ENCODE measurements at regions not wholly inside any gene's neighbourhood (a gene's known extent, or its start where the extent isn't known, plus 50 kb on each side); places are given as distances from the start of the nearest gene placed in this dataset.

DNA sequence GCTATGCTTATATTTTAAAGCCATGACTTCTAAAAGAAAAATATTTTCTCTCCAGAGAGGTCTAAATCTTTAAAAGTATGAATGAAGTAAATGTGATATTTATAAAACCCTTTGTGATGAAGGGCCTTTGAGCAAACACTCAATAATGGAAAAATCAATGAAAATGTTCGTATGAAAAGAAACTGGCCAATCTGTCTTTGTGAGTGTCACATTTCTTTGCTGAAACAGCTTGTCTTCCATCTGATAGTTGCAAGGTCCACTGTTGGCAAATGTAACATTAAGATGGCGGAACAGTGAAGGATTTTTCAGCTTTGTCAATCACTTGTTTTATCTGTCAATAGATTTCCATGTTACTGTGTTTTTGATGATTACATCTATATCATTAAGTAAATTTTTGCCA is 162.9 kb upstream of the GATA6 start:
- Histone ChIP-seq H3K27me3 (no peaks in the 10 kb centered on the region), H3K9me3 (no peaks in the 10 kb centered on the region), H3K4me3 (no peak overlapping the region), H3K36me3 (no peaks in the 10 kb centered on the region), H3K27ac (no peak overlapping the region), H3K4me1 (peaks cover 4 to 23% (median 8%) of the 10 kb centered on the region in 4 donors)
- no peak for DNase-seq
- intact Hi-C loops (cut with DNase I; ENCODE audit: low total_unique reads): no loop called here
- TF ChIP-seq, protein P1, sequence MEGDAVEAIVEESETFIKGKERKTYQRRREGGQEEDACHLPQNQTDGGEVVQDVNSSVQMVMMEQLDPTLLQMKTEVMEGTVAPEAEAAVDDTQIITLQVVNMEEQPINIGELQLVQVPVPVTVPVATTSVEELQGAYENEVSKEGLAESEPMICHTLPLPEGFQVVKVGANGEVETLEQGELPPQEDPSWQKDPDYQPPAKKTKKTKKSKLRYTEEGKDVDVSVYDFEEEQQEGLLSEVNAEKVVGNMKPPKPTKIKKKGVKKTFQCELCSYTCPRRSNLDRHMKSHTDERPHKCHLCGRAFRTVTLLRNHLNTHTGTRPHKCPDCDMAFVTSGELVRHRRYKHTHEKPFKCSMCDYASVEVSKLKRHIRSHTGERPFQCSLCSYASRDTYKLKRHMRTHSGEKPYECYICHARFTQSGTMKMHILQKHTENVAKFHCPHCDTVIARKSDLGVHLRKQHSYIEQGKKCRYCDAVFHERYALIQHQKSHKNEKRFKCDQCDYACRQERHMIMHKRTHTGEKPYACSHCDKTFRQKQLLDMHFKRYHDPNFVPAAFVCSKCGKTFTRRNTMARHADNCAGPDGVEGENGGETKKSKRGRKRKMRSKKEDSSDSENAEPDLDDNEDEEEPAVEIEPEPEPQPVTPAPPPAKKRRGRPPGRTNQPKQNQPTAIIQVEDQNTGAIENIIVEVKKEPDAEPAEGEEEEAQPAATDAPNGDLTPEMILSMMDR (IDR thresholded peaks at IDR 0.05): no peak
- TF ChIP-seq EP300 (IDR thresholded peaks at IDR 0.05) (no peak), POLR2AphosphoS5 (IDR thresholded peaks at IDR 0.05) (no peak), POLR2A (IDR thresholded peaks at IDR 0.05) (no peak)
- 74 to 79% (median 76%) methylated on average over 2 of the region's 2 CpGs for WGBS, 5 donors

DNA sequence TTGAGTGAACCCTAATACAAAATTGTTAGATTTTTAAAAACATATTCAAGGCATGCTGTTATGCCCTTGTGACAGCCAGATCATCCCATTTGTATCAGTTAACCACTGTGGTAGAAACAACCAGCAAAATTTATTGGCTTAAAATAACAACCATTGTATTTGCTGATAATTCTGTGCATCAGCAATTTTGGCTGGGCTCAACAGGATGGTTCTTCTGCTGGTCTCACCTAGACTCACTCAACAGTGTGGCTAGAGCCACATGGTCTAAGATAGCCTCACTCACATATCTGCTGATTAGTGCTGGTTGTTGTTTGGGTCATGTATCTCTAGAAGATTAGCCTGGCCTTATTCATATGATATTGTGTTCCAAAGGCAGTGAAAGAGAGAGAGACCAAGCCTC is 160.1 kb upstream of the GATA6 start:
- no peak for DNase-seq
- Histone ChIP-seq H3K4me1 (peaks cover 0 to 21% (median 8%) of the 10 kb centered on the region in 4 donors), H3K27ac (no peak overlapping the region), H3K36me3 (no peaks in the 10 kb centered on the region), H3K9me3 (peaks cover 0 to 17% (median 7%) of the 10 kb centered on the region in 4 donors), H3K27me3 (no peaks in the 10 kb centered on the region), H3K4me3 (no peak overlapping the region)
- TF ChIP-seq EP300 (IDR thresholded peaks at IDR 0.05) (no peak), POLR2AphosphoS5 (IDR thresholded peaks at IDR 0.05) (no peak), POLR2A (IDR thresholded peaks at IDR 0.05) (no peak)
- TF ChIP-seq, protein P1 (IDR thresholded peaks at IDR 0.05): no peak
- intact Hi-C loops (cut with DNase I; ENCODE audit: low total_unique reads): no loop called here

DNA sequence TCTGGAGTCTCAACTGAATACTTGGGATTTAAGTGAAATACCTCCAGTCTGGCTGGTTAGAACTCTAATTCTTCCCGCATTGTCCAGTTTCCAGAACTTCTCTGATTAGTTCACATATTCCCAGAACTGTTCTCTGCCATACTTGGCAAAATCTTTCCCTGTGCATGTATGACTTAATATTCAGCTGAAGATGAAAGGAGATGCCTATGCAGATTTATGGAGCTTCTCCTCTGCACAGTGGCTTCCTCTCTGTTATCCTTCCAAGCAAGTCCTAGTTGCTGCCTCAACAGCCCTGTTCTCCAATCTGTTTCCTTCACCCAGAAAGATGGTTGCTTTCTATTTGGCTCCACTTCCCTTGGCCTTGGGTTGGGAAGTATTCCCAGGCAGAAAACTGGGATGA is 155.4 kb upstream of the GATA6 start:
- Histone ChIP-seq H3K27me3 (no peaks in the 10 kb centered on the region), H3K4me1 (peaks cover 0 to 9% (median 4%) of the 10 kb centered on the region in 4 donors), H3K4me3 (no peak overlapping the region), H3K27ac (no peak overlapping the region), H3K9me3 (peaks cover 0 to 18% (median 7%) of the 10 kb centered on the region in 4 donors), H3K36me3 (no peaks in the 10 kb centered on the region)
- intact Hi-C loops (cut with DNase I; ENCODE audit: low total_unique reads): no loop called here
- DNase-seq: no peak
- TF ChIP-seq POLR2A (IDR thresholded peaks at IDR 0.05) (no peak), EP300 (IDR thresholded peaks at IDR 0.05) (no peak), POLR2AphosphoS5 (IDR thresholded peaks at IDR 0.05) (no peak)
- TF ChIP-seq, protein P1 (IDR thresholded peaks at IDR 0.05): no peak
- 63 to 100% (median 96%) methylated on average over 1 of the region's 1 CpG for WGBS, 5 donors

DNA sequence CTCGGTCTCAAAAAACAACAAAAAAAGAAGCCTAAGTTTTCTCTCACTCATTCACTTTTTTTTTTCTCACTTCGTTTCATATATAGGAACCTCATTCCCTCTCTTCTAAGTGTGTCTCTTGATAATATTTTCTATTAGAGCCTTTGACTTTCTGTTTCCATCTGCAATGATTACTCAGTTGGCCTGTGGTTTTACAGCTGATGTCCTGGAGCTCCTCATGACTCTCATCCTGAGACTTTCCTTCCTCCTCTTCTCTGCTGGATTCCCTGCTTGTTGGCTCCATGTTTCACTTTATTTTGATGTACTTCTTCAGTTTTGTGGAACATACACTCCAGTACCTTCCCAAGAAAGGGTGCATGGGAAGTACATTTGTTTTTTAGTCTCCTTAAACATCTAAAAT is 154.2 kb upstream of the GATA6 start:
- no peak for TF ChIP-seq POLR2AphosphoS5 (IDR thresholded peaks at IDR 0.05)
- no peak for TF ChIP-seq EP300 (IDR thresholded peaks at IDR 0.05)
- TF ChIP-seq POLR2A (IDR thresholded peaks at IDR 0.05): no peak
- TF ChIP-seq, protein P1 (IDR thresholded peaks at IDR 0.05): no peak
- no peaks in the 10 kb centered on the region for H3K27me3 ChIP-seq
- no peaks in the 10 kb centered on the region for H3K36me3 ChIP-seq

More for the DNA sequence above, 154.2 kb upstream of the GATA6 start:
- intact Hi-C loops (cut with DNase I; ENCODE audit: low total_unique reads): no loop called here
- no peak overlapping the region for H3K4me3 ChIP-seq
- WGBS, 5 donors: 84 to 94% (median 89%) methylated on average over 2 of the region's 2 CpGs
- peaks cover 9 to 21% (median 13%) of the 10 kb centered on the region in 4 donors for H3K4me1 ChIP-seq
- H3K27ac ChIP-seq: no peak overlapping the region
- no peak for DNase-seq
- H3K9me3 ChIP-seq: peaks cover 0 to 18% (median 7%) of the 10 kb centered on the region in 4 donors

All from stomach (tissue), 8 donors.